ENCODE measurements at regions not wholly inside any gene's neighbourhood (a gene's known extent, or its start where the extent isn't known, plus 50 kb on each side); places are given as distances from the start of the nearest gene placed in this dataset.

DNA sequence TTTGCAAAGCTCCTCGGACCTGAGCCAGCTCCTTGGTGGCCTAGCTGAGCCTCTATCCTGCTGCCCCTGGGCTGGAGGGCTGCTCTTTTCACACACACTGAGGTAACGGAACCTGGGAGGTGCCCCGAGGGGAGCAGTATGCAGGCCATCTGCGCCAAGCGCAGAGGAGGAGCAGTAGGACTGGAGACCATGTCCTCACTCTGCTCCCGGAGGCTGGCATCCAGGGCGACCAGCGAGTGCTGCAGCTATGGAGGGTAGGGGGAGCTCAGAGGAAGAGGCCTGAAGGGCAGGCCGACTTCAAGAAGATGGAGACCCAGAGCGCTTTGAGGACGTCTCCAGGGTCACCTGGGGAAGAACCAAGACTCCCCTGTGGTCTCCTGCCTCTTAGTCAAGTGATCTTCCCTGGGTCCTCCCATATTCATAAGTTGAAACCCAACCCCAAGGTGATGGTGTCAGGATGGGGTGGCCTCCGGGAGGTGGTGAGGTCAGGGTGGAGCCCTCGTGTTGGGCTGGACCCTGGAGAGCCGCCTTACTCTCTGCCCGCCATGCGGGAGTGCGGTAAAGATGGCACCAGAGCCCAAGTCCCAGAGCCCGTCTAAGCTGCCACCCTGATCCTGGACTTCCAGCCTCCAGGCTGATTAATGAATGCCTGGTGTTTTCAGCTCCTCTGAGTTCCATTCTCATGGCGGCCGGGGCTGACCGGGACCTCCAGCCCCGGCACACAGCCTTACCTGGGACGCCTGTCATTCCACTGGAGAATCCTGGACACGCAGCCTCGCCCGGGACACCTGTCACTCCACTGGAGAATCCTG lies 160.7 kb downstream of the NDUFA10 start:
- Mint-ChIP-seq H3K4me1 (ENCODE audit: low read depth) (no peaks in the 10 kb centered on the region), H3K36me3 (ENCODE audit: low read depth) (no peaks in the 10 kb centered on the region), H3K4me3 (no peak overlapping the region), H3K9me3 (peaks cover 11% of the 10 kb centered on the region), H3K27me3 (ENCODE audit: insufficient read depth) (no peaks in the 10 kb centered on the region), H3K27ac (no peak overlapping the region)
- no peak for DNase-seq
- TF ChIP-seq, protein P1, sequence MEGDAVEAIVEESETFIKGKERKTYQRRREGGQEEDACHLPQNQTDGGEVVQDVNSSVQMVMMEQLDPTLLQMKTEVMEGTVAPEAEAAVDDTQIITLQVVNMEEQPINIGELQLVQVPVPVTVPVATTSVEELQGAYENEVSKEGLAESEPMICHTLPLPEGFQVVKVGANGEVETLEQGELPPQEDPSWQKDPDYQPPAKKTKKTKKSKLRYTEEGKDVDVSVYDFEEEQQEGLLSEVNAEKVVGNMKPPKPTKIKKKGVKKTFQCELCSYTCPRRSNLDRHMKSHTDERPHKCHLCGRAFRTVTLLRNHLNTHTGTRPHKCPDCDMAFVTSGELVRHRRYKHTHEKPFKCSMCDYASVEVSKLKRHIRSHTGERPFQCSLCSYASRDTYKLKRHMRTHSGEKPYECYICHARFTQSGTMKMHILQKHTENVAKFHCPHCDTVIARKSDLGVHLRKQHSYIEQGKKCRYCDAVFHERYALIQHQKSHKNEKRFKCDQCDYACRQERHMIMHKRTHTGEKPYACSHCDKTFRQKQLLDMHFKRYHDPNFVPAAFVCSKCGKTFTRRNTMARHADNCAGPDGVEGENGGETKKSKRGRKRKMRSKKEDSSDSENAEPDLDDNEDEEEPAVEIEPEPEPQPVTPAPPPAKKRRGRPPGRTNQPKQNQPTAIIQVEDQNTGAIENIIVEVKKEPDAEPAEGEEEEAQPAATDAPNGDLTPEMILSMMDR (IDR thresholded peaks at IDR 0.05) = no peak

DNA sequence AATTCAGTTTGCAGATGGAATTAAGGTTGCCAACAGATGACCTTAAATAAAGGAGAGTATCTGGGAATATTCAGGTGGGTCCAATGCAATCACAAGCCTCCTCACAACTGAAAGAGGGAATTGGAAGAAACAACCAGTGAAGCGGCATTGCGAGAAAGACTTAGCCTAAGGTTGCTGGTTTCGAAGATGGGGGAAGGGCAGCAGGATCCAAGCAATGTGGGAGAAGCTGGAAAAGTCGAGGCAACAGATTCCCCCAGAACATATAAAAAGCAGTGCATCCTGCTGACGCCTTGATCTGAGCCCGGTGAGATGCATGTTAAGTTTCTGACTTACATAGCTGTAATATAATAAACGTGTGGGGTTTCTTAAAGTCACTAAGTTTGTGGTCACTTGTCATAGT lies 162.5 kb downstream of the NDUFA10 start:
- TF ChIP-seq, protein P1 (IDR thresholded peaks at IDR 0.05) = no peak
- no peak overlapping the region for H3K4me3 Mint-ChIP-seq
- no peak overlapping the region for H3K27ac Mint-ChIP-seq
- peaks cover 22% of the 10 kb centered on the region for H3K9me3 Mint-ChIP-seq
- H3K4me1 Mint-ChIP-seq (ENCODE audit: low read depth) = no peaks in the 10 kb centered on the region
- H3K27me3 Mint-ChIP-seq (ENCODE audit: insufficient read depth) = no peaks in the 10 kb centered on the region
- DNase-seq = no peak
- no peaks in the 10 kb centered on the region for H3K36me3 Mint-ChIP-seq (ENCODE audit: low read depth)

DNA sequence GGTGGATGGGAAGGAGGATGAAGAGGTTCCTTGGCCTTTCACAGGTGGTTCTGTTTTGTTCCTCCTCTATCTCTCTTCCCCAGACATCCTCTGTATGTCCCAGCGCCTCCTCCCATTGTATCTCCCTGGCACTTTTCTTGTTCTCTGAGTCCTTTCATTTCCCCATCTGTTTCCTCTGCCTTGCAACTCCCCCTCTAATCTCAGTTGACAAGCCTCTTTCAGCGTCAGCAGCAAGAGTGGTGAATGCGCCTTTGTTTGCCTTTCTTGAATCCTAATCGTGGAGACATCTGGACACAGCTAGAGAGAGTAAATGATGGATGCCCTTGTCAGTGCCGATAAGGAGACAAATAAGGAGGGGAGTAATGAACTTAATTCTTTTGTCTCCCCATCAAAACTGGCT lies 167.0 kb downstream of the NDUFA10 start:
- Mint-ChIP-seq H3K27ac (no peak overlapping the region), H3K27me3 (ENCODE audit: insufficient read depth) (0 out of 2 replicates have a peak, but pooled peaks cover 3% of the 10 kb centered on the region), H3K4me1 (ENCODE audit: low read depth) (no peaks in the 10 kb centered on the region), H3K4me3 (no peak overlapping the region), H3K36me3 (ENCODE audit: low read depth) (no peaks in the 10 kb centered on the region; the same call in 1 of the 2 replicates), H3K9me3 (peaks cover 60% of the 10 kb centered on the region)
- DNase-seq = no peak
- TF ChIP-seq, protein P1 (IDR thresholded peaks at IDR 0.05) = no peak

DNA sequence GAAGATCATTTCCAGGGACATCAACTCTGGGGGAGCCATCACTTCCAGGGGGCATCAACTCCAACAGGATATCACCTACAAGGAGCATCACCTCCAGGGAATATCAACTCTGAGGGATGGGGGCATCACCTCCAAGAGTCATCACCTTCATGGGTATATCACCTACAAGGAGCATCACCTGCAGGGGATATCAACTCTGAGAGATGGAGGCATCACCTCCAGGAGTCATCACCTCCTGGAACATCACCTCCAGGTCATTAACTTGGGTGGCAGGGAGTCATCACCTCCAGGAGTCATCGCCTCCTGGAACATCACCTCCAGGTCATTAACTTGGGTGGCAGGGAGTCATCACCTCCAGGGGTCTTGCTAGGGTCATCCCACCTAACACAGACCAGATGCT lies 167.6 kb downstream of the NDUFA10 start:
- Mint-ChIP-seq H3K27ac (no peak overlapping the region), H3K36me3 (ENCODE audit: low read depth) (no peaks in the 10 kb centered on the region; the same call in 1 of the 2 replicates), H3K4me3 (no peak overlapping the region), H3K4me1 (ENCODE audit: low read depth) (no peaks in the 10 kb centered on the region), H3K9me3 (peaks cover 60% of the 10 kb centered on the region), H3K27me3 (ENCODE audit: insufficient read depth) (0 out of 2 replicates have a peak, but pooled peaks cover 3% of the 10 kb centered on the region)
- DNase-seq = no peak
- TF ChIP-seq, protein P1 (IDR thresholded peaks at IDR 0.05) = no peak

DNA sequence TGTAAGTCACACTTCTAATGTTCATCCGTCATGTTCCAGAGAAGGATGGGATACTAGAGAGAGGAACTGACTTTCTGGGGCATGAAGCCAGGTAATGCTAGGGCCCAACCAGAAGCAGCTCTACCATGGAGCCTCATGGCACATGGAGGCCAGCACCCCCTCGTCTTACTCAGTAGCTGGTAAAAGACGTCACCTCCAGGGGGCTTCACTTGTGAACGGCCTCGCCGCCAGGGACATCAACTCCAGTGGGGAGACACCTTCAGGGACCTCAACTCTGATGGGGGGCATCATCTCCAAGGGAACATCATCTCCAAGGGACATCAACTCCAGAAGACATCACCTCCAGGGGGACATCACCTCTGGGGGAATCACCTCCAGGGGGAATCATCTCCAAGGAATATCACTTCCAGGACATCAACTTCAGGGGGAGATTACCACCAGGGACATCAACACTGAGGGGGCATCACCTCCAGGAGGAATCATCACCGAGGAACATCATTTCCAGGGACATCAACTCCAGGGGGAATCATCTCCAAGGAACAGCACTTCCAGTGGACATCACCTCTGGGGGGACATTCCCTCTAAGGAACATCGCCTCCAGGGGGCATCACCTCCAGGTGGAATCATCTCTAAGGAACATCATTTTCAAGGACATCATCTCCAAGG lies 168.4 kb downstream of the NDUFA10 start:
- TF ChIP-seq, protein P1 (IDR thresholded peaks at IDR 0.05) = no peak
- peaks cover 57% of the 10 kb centered on the region for H3K9me3 Mint-ChIP-seq
- no peak for DNase-seq
- H3K4me3 Mint-ChIP-seq = no peak overlapping the region
- no peaks in the 10 kb centered on the region; the same call in 1 of the 2 replicates for H3K36me3 Mint-ChIP-seq (ENCODE audit: low read depth)
- no peaks in the 10 kb centered on the region for H3K4me1 Mint-ChIP-seq (ENCODE audit: low read depth)
- H3K27ac Mint-ChIP-seq = no peak overlapping the region
- 0 out of 2 replicates have a peak, but pooled peaks cover 3% of the 10 kb centered on the region for H3K27me3 Mint-ChIP-seq (ENCODE audit: insufficient read depth)

Data from HFFc6 (cell line).